Renal cortex interstitium (tissue), 11 donors: ENCODE measurements at regions not wholly inside any gene's neighbourhood (a gene's known extent, or its start where the extent isn't known, plus 50 kb on each side); places are given as distances from the start of the nearest gene placed in this dataset.

Source experiments
- DNase-seq, 11 donors: peaks; one replicate each; pipeline ENCODE4 v3.0.0-alpha.2; 2013; ENCODE audit warnings: low read depth in 9 of 11, low spot score in 4 of 11; ENCODE audit errors: extremely low read depth in 1 of 11

GRCh38 chr22:48099251-48099650 is 1336.8 kb downstream of the TBC1D22A start:
- no peak for DNase-seq

DNA sequence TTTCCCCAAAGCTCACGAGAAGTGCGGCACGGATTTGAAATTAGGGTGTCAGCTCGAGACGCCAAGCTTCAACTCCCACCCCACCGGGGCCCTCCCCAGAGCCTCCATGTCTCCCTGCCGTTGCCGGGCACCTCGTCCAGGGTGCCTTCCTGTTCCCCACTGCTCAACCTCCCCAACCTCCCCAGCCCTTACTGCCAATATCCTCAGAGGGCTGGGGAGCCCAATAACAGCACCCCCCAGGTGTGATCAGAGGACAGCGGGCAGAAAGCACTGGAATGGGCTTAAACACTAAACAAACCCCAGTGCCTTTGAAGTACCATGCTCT is 1336.4 kb downstream of the TBC1D22A start:
- DNase-seq = no peak

DNA sequence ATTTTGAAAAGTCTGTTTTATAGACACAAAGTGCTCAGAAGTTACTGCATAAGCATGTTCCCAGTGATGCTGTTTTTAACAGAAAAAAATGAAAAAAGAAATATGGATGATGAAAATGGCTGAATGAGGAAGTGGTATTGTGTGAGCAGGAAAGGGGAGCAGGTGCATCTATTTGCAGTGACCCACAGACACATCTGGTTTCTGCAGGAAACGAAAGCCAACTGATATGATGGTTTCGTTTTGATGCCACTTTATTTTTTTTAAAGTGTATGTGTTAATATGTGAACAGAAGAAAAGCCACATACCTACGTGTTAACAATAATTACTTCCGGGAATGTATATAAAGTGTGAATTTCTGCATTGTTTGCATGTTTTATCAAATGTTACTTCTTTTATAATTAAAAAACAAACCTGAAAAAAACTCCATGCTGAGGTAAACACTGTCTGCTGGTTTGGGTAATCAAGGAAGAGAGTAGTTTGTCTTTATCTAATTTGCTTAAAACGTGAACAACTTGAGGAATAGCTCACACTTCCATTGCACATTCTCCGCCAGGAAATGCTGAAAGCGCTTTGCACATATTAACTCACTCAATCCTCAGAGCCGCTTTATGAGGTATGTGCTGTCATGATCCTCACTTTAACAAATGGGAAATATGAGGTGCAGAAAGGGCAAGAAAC is 1335.9 kb downstream of the TBC1D22A start:
- no peak for DNase-seq

DNA sequence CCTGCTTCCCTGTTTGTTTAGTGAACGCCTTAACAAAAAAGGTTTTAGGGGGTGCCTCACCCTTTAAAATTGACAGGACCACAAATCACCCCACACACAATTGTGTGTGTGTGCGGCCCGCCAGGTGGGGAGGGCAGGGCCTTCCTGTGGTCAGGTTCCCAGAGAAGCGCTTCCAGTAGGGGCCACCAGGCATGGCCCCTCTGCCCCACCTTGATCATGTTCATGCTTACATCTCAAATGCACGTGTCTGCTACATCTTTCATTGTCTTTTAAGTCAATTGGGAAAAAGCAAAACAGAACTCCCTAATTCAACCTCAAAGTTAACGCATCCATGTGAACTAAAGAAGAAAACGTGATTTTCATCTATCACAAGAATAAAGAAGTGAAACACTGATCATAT is 1335.3 kb downstream of the TBC1D22A start:
- no peak for DNase-seq

DNA sequence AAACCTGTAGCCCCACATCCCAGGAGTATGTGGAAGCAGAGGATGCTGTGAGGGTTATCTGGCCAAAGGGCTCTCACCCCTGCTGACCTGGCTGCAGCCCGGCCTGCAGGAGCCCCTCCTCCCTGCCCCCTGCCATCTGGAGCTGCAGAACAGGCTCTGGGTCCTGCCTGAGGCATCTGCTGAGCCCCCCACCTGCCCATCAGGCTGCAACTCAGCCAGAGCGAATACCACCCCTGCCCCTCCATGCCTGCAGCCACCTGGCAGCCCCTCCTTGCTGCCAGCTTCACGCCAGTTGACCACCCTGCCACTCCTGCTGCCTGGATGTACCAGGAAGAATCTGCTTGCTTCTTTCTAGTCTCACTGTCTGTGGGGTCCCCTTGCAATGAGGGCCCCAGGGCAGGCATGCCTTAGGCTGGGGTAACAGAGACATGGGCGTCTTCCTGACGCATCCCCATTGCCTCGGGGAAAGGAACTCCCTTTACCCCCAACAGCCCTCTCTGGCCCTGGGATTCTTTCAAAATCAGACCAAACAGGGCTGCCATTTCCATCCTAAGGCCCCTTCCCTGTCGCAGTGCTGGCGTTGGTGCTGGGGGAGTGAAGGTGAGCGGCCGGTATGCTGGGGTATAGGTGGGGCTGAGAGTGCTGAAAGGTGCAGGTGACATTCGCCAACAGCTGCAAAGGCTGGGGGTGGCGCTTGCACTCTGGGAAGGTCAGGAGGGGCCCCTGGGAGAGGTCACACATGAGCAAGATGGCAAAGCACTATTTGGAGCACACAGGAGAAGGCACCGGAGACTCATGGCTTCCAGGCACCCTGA is 1334.6 kb downstream of the TBC1D22A start:
- DNase-seq = no peak

DNA sequence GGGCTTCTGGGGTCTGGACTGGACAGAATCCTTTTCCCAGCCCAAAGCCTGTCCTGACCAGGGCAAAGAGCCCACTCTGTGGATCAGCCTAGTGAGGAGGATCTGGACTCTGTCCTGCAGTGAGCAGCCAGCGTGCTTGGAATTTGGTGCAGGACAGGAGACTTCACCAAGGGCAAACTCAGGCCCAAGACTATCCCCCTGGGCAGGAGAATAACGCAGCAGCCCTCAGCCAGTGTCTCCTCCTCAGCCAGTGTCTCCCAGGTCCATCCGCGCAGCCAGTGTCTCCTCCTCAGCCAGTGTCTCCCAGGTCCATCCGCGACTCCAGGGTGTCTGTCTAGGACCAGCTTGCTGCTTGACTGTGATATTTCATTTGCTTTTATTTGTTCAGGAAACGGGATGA is 1334.0 kb downstream of the TBC1D22A start:
- DNase-seq = no peak

DNA sequence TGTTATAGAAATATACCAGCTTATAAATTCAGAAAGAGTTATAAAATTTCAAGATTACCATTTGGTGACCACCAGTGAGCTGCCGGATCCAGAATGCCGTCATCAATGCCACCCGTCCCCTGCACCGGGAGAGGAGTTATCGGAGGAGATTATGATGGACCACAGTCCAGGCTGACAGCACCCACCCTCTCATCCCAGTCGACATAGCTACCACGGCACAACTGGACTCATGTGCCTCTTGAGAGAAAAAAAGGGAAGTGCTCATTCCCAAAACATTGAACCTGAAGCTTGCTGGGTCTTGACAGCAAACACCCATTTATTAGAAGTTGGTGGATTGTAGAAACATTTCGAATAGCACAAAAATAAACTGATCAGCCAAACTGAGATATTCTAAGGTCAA is 1331.5 kb downstream of the TBC1D22A start:
- no peak for DNase-seq

DNA sequence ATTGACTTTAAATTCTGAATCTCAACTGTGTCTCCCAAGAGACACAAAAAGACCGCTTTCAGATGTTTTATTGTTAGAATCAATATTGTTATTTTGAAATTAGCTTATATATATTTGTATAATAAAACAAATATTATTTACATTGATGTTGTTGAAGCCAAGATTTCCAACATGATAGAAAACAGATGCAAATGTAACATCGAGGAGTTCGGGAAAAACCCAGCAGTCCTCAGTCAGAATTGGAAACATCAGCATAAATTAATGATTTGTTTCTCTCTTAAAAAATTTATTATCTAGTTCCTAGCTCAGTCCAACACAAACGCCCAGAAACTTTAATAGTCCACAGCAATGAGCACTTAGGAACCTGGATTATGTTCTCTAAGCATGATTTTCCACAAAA is 1330.4 kb downstream of the TBC1D22A start:
- DNase-seq = no peak

DNA sequence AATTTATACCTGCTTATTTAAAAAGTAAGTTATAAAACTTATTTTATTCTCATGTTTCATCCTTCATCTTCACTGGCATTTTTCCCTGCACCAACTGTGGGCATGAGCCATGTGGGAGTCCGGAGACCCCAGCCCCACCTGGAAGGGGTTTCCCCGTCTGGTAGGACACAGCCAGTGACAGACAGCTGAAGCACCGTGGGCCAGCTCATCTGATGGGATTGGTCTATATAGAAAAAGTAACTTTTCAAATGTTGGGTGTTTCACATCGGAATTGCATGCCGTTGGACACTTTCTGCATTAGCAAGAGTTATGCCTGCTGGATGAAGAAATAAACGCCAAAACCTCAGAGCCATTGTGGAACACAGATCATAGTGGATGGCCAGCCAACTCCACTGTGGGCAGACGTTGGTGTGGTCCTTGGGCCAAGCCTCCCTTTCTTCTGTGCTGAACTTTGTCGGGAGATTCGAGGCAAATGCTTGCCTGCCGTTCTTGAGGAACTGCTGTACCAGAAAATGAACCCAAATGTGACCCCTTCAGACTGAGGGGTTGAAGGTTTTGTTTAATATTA is 1329.3 kb downstream of the TBC1D22A start:
- no peak for DNase-seq

DNA sequence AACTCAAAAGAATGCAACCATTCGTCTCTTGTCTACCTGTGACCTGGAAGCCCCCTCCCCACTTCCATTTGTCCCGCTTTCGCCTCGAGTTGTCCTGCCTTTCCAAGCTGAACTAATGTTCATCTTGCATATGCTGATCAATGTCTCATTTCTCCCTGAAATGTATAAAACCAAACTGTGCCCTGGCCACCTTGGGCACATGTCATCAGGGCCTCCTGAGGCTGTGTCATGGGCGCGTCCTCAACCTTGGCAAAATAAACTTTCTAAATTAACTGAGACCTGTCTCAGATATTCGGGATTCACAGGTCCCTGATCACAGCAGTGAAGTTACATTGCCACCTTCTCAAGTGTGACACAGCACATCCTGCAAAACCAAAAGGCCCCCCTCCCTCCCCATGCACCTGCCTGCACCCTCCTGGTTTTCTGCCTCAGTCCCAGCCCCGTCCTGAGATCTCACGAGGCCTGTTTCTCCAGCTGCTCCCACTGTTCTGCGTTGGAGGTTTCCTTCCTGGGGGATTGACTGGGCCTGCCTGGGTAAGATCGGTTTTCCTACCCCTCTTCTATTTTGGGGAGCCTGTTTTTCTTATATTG is 1328.7 kb downstream of the TBC1D22A start:
- DNase-seq = no peak

DNA sequence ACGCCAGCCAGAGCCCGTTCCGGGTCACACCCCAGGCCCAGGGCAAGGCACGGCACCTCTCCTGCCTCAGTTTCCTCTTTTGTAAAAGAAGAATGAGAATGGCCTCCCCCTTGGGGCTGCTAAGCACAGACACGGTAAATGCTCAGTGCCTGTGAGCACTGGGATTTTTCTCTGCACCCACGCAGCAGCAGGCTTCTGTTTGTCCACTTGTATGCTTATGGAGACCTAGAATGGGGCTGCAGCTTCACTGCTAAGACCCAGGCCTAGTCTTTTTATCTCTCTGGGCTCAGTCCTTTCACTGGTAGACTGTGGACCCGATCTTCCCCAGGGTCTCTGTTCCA is 1327.9 kb downstream of the TBC1D22A start:
- DNase-seq = peak in 1 of 11 donors; percentile 17

DNA sequence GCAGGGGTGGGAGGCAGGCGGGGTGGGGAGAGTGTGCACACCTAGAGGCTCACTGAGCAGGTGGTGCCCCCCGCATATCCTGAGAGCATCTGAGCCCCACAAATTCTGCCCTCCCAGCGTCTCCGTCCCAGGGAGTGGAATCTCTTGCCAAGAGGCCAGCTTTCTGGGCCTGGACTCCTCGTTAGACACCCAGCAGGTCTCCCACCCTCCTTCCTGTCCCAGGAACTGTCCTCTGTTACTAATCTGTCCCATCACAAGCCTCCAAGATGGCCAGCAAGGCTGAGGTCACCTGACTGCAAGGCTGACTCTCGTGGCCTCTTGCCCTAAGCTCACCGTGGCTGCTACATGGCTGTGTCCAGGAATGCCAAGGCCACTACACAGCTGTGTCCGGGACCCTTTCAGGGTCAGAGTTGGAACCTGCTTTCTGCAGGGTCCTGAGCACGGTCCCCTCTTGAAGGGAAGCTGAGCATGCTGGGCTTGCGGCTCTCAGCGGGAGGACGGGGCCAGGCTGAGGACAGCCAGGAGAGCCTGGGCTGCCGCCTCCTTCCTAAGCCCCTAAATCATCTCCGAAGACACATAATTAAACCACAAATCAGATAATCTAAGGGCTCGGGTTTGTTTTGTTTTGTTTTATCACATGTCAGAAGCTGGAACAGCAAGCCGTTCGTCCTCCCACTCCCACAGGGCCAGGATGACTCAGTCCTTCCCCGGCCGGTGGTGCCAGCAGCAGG is 1327.3 kb downstream of the TBC1D22A start:
- peak; percentile 47 to 78 (median 64) for DNase-seq

GRCh38 chr22:48088926-48089536 is 1326.6 kb downstream of the TBC1D22A start:
- DNase-seq = no peak

DNA sequence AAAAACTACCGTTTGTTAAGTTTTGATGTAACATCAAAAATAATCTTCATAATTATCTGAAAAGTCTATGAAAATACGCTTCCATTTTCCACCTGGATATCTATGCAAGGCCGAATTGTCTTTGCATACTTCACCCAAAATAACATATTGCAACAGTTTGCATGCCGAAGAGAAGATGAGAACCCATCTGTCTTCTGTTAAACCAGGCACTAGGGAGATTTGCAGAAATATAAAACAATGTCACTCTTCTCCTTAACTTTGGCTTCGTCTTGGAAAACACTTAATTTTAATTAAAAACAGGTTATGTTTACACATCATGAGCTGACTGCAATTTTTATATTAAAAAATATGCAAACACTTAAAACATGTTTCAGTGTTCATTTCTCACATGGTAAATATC is 1325.8 kb downstream of the TBC1D22A start:
- DNase-seq = no peak

GRCh38 chr22:48085901-48086645 is 1323.6 kb downstream of the TBC1D22A start:
- DNase-seq = no peak

GRCh38 chr22:48084729-48085050 is 1322.2 kb downstream of the TBC1D22A start:
- no peak for DNase-seq

DNA sequence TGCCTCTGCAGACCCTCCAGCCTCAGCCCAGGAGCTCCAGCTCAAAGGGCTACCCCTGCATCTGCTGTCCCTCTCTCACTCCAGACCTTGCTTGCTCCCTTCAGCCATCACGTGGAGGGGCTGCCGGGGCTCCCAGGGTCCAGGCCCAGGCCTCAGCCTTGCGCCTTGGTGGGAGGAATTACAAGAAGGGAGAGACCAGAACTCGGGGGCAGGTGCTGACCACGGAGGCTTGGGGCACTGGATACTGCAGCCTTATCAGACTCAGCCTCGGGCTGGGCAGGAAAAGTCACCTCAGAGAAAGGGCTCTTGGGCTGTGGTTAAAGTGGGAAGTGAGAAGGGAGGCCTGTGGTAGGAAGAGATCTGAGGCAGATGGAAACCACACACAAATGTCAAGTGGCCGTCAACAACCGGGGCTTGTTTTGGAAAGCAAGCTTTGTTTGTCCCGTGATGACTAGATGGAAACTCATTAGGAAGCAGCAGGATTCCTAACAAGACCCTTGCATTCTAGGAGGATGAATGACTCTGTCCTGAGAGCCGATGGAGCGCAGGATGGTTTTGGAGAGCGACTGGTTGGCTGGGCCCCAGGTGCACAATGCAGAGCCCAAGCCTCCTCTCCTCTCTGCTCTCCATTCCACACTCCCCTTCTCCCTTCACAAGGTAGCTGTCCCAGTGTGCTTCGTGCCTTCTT is 1321.7 kb downstream of the TBC1D22A start:
- DNase-seq = no peak

DNA sequence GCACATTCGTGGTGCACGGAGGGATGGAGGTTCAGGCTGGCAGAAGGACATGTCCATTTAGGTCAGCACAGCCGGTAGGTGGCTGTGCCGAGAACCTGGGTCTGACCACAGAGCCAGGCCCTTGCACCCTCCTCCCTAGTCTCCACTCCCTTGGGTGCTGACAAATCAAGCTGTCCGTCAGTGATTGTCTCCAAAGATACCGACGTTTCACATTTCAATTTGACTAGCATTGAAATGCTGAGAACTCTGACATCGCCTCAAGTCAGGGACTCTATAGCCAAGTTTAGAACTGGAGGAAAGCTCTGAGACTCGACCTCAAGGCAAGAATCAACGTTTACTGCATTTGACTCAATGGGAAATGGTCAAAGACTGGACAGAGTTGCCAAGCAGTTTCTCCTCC is 1321.1 kb downstream of the TBC1D22A start:
- DNase-seq = no peak
